Inflammatory macrophage treated with lipopolysaccharide for 1 hour (primary cell): ENCODE measurements at regions not wholly inside any gene's neighbourhood (a gene's known extent, or its start where the extent isn't known, plus 50 kb on each side); places are given as distances from the start of the nearest gene placed in this dataset.
A peak's percentile ranks its signal among the peaks of the same experiment; 100 is the strongest.
"Not testable (repeated sequence)": the region's sequence is repeated elsewhere in the genome, so short reads cannot be mapped to it uniquely, and the experiment has no call there.

Source experiments
- DNase-seq, 2 donors: peaks; one replicate each; pipeline ENCODE4 v3.0.0-alpha.2; 2020 to 2022

DNA sequence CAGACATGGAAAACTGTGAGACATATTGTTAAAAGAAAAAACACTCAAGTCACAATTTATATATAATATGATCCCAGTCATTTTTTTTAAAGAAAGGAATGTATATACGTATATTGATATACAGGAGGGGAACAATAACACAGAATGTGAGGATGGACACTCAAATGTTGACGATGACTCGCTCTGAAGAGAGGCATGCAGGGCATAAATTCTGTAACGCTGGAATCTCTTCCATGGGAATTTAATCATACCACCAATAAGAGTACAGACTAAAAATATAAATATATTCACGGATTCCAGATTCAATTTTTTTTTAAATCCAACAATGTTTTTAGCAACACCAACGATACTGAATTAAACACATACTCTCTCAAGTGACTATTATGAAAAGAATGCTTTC, 106.9 kb upstream of the CCDC28A start:
- no peak for DNase-seq

DNA sequence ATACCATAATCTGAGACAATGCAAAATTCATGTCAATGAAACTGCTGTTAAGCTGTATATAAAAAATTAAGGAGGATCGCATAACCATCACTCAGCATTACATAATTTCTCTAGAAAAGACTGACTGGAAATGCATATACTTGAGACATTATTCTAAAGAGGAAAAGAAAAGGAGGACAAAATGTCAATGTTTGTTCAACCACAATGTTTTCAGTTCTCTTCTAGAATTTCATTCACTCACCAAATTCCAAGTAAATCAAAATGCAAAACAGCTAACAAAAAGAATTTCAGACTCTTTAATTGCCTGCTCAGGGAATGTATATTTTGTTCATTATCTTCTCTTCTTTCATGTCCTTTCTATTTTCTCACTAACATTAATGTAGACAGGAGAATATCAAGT, 106.2 kb upstream of the CCDC28A start:
- no peak for DNase-seq

DNA sequence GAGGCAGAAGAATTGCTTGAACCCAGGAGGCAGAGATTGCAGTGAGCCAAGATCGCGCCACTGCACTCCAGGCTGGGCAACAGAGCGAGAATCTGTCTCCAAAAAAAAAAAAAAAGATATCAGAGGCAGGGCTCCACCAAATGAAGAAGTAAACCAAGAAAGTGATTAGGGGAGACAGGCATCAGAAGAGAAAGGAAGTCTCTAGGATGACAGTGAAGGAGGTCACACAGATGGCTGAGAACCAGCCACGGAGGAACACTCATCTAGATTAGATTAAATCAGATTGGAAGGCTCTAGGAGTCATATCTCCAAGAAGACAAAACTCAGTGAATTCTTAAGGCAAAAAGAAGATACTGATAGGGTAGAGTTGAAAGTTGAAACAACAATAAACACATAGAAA, 102.2 kb upstream of the CCDC28A start:
- no peak for DNase-seq

DNA sequence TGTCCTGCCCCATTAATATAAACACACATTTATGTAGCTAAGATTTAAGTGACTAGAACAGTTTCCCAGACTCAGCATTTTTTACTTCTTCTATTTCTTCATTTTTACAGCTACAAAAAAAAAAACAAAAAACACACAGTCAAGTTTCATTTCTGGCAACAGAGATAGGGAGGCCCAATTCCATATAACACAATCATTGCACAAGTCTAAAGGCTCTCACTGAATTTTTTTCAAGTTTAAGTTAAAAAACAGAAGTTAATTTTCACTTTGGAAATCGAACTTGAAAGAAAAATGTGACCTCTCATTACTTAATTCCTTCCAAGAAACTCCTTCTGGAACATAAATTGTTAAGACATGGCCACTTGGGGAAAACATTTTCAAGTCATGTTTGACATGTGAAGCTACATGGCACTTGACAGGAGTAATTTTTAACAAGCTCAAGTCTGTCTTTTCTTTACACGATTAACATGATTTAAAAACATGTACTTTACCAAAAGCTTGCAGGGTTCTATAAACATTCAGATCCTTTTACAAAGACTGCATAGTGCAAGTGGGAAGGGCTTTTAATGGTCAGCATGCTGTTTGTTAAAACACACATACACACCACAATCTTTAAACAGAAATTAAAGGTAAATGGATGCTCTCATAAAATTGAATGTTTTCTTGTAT, 100.1 kb upstream of the CCDC28A start:
- peak; percentile 82 to 92 for DNase-seq

DNA sequence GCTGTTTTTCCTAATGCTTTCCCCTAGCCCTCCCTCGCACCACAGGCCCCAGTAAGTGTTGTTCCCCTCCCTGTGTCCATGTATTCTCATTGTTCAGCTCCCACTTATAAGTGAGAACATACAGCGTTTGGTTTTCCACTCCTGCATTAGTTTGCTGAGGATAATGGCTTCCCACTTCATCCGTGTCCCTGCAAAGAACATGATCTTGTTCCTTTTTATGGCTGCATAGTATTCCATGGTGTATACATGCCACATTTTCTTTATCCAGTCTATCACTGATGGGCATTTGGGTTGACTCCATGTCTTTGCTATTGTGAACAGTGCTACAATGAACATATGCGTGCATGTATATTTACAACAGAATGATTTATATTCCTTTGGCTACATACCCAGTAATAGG, 99.1 kb upstream of the CCDC28A start:
- not testable (repeated sequence) for DNase-seq

DNA sequence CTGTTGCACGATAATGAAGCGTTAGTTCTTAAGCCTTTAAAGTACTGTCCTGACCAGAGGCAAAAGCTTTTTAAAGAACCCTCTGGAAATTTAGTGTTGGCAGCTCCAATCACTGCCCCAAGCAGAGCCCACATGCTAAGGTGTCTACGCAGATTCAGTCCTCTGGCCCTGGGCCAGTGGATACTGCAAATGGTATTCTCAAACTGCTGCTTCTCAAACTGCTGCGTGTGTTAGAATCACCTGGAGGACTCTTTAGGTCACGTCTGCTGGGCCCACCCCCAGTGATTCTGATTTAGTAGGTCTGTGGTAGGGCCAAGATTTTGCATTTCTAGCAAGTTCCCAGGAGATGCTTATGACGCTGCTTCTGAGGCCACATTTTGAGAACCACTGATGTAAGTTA, 96.0 kb upstream of the CCDC28A start:
- DNase-seq: no peak

DNA sequence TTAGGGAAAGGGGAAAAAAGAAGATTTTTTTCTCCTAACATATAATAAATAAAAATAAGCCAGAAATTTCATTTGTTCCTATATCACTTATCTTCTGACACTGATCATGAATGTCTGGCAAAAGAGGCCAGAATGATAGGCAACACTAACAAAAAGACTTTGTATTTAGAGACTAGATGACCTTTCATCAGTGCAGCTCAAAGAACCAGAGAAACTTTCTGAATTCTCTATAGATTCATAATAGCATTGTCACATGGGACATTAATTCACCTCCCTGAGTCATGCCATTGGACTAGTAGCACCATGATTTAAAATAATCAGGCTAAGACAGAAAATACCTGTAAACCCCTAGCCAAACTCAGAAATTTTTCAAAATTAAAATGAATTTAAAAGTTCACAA, 95.4 kb upstream of the CCDC28A start:
- DNase-seq: no peak

DNA sequence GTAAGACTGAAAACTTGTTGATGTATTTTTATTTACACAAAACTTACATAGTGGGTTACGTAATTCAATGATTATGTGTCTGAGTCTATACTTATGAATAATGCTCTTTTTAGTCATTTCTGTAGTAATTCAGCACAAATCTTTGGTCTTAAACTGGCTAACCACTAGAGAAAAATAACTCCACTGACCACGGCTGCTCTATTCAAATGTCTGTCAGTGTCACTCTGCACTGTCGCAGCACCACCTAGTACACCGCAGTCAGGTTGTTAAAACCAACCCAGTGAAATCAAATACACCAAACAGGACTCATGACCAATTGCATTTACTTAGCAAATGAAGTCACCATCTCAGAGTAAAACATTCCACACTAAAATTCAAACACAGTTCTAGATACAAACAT, 93.5 kb upstream of the CCDC28A start:
- DNase-seq: no peak

DNA sequence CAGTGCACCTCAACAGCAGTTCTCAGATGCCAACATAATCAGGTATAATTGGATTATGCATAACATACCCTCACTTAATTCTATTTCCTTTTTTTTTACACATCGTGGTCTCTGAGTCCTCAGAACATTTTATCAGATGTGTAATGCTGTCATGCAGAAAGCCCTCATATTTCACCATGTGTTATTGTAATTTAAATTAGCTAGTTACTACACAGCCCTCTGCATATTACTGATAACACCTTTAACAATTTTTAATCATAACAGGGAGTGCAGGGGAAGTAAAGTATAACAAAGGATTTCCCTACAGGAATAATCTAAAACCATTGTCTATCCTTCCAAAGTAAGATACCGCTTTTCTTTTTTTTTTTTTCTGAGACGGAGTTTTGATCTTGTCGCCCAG, 91.9 kb upstream of the CCDC28A start:
- DNase-seq: no peak

DNA sequence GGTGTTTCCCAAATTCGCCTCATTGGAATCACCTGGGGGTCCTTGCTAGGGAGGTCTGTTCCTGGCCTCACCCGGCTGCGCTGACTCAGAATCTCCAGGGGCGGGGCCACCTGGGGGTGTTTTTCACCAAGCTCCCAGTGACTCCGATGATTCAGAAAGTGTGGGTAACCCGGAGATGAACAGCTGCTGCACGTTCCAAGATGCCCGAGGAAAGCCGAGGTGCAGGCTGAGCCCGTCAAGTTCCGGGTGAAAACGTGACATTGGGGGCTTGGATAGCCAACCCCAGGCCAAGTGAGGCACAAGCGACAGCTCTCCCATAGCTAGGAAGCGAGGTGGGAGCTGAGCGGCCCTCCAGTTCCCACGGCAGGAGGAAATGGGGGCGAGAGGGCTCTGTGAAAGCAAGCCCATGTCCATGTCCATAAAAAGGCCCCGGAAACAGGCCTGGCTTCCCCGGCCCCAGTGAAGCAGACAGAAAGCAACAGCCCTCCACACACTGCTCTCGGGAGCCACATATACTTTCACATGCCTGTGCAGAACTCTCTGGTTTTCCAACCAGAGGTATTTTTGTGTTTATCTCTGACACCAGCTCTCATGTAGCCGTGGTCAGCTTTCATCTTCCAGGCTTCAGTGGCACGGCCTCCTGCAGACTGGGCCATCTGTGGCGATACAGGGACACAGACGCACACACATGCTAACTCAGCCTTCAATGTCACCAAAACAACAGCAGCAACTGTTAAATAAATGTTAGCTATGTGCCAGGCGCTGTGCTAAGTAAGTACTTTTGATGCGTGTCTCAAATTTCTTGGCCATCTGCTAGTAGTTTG, 90.7 kb upstream of the CCDC28A start:
- DNase-seq: no peak

DNA sequence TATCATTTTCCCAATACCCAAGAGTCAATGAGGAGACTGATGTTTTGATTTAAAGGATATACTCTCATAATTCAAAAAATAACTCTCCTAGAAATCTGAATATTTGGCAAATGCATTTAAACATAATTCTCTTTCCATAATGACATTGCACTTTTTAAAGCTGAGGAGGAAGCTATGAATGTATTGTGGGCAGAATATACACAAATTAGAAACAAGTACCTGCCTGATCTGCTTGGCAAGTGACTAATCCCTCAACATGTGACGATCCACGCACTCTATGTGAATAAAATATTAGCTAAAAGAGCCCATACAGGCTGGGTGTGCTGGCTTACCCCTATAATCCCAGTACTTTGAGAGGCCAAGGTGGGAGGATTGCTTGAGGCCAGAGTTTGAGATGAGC, 88.3 kb upstream of the CCDC28A start:
- DNase-seq: peak in 1 of 2 donors; percentile 13

DNA sequence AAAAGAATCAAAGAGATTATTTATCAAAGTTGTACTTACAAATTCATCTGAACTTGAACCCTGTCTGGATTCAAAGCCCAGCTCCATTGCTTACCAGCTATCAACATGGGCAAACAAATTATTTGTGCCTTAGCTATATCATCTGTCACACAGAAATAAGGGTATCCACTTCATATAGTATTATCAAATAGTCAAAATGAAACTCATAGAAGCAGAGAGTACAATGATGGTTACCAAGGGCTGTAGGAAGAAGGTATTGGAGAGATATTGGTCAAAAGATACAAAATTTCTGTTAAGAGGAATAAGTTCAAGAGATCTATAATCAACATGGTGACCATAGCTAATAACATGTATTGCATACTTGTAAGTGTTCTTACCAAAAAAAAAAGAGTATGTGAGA, 87.8 kb upstream of the CCDC28A start:
- DNase-seq: no peak

DNA sequence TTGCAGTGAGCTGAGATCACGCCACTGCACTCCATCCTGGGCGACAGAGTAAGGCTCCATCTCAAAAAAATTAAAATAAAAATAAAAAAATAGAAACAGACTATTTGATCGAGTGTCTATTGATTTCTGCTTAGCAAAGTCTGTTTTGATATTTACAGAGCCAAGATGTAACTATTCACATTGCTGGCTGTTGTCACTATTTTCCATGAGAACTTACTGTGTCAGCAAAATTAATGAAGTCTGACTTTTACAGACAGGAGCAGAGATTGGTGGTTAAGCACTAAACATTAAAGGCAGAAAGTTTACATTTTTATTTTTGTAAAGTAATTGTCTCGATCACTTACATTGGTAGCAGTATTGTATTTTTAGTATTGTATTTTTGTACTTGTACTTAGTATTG, 85.0 kb upstream of the CCDC28A start:
- DNase-seq: no peak

DNA sequence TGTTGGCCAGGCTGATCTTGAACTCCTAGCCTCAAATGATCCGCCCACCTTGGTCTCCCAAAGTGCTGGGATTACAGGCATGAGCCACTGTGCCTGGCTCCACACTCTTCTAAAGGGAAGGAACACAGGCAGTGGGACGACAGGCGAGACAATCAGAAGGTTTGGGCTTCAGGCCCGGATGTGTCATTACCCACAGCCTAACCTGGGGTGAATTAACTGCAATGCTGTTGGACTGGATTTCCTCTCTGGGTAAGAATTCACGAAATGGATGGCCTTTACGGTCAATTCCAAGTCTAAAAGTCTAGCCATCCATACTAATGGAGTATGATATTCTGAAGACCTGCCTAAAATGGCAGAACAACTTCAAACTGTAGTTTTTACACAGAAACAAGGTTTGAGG, 83.7 kb upstream of the CCDC28A start:
- DNase-seq: no peak

DNA sequence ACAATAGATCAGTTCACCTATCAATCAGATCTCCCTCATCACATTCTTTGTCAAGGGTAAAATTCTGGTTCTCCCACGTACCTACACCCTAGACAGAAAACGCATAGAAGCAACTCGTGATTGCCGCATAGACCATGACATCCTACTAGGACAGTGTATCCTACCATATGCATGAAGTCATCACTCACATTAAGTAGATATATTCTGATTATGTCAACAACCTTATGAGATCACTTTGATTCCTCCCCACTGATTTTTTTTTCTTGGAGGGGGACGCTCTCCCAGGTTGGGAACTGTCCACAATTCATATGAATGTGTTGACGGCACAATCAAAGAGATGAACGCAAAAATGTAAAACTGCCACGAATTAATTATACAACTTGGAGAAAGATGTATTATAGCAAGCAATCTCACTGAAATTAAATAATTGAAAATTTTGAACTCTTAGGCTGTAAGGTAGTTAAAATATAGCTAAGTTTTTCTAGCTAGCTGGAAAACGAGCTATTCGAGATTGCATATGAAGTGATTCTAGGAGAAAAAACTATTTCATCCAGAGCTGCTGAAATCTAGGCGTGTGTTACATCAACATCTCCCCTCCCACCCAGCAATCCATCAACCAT, 82.5 kb upstream of the CCDC28A start:
- DNase-seq: no peak

DNA sequence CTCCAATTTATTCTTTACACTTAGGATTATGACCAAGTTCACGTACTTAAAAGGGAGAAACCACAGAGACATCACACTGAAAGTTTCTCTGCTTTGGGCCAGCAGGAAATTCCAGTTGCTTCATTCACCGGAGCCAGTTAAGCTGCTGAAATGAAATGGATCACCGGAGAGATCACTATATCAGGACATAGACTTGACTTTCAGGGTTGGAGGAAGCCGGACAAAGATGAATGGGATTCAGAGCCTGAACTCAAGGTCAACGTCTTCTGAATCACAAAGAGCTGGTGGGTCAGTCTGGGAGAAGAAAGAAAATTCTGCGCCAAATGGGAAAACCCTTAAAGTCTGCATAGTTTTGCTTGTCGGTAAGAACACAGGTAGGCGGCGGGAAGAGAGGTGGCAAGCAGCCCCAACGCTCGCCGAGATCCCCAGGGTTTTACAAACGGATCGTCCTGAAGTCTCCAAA, 81.9 kb upstream of the CCDC28A start:
- peak; percentile 31 to 42 for DNase-seq

DNA sequence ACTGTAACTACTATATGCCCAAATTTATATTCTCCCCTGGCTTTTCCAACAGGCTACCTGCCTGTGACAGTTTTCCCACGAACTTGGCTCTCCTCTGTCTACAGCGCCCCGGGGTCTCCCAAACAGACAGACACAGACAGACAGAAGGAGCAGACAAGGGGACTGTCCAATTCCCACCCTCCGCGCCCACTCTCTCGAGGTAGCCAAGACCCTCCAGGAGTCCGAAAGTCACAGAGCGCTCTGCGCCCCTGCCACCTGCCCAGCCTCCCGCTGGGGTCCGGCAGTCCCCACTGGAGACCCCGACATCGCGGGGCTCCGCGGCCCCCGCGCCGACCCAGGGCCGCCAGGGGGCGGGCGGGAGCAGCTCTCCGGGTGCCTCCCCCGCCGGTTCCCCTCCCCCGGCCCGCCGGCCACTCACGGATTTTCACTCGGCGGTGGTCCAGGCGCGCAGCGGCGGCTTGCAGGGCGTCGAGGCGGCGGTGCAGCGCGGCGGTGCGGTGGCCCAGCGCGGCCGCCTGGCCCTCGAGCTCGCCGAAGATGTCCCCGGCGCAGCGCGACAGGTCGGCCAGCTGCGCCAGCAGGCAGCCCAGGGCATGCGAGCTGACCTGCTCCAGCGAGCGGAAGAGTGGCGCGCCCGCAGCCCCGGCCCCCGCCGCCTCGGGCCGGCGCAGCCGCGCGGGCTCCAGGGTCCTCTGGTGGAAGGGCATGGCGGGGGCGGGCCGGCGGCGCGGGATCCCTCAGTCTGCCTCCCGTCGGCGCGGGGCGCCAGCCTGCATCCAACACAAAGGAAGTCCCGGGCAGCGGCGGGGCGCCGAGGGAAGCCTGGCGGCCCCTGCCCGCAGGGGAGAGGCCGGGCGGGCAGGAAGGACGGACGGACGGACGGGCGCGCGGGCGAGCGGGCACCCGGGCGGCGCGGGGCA, 81.3 kb upstream of the CCDC28A start:
- peak; percentile 30 to 69 for DNase-seq

DNA sequence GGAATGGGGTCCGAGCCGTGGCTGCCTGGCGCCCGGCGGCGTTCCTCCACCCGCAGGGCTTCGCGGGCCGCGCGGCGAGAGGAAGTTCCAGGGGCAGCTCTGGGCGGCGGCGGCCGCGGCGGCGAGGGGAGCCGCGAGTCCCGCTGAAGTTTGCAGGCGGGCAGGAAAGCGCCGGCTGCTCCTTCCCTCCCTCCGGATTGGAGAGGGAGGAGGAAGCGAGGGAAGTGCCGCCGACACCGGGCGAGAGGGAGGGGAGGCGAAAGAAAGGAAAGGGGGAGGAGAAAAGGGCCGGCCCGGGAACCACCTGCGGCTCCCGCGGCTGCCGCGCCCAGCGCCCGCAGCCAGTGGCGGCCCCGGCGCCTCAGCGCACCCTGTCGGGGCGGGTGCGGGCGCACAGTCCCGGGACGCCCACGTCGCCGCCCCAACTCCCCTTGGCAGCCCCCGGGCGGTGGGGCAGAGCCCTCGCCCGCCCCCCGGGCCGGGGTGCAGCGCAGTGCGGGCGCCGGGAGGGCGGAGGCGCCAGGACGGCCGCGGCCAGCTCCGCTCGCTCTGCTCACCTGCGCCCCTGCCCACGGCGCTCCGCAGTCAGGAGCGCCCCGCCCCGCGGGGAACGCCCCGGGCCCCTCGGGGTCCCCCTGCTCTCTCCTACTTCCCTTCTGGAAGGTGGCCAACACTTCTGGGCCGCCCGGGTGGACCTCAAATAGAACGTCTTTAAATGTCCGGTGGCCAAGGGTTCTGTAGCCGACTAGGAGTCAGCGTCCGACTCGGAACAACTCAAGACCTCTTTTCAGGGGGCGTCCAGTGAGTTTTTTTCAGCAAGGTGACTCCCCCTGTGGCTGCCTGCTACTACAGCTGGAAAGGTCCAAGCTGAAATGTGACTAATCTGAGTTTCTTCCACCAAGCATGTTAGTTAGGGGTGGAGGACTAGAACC, 80.3 kb upstream of the CCDC28A start:
- peak; percentile 46 to 51 for DNase-seq

DNA sequence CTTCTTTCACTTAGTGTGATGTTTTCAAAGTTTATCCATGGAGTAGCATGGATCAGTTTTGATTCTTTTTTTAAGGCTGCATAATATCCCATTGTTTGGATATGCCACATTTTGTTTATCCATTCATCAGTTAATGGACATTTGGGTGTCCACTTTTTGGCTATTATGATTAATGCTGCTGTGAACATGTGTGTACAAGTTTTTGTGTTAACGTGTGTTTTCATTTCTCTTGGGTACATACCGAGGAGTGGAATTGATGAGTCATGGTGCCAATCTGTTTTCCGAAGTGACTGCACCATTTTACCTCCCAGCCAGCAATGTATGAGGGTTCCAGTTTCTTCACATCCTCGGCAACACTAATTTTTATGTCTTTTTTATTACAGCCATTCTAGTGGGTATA, 78.4 kb upstream of the CCDC28A start:
- no peak for DNase-seq

DNA sequence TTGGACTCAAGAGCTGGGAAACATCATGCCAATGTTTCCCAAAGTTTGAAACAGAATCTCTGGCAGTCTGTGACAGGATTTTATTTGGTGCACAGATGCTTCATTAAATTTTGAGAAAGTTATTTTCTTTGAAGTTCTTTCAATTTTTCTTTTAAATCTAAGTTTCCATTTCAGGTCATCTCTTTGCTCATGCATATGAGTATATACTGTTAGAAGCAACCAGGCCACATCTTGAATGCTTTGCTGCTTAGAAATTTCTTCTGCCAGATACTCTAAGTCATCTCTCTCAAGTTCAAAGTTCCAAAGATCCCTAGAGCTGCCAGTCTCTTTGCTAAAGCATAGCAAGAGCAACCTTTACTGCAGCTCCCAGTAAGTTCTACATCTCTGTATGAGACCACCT, 59.1 kb upstream of the CCDC28A start:
- no peak for DNase-seq

DNA sequence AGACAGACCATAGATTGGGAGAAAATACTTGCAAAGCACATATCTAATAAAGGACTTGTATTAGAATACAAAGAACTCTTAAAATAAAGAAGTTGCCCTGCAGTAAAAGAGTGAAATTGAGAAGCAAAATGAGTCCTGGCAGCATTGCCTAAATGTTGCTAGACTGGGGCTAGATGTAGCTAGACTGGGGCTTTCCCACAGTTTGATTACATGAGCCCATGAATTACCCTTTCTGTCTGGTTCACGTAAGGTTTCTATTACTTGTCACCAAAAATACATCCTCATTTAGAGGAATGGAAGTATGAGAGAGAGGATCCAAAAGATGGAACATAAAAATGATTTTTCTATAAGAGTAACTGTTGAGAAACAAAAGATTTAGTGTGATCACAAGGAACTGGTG, 57.6 kb upstream of the CCDC28A start:
- peak; percentile 31 to 64 for DNase-seq
